Tibial artery (tissue), 4 donors: ENCODE measurements at regions not wholly inside any gene's neighbourhood (a gene's known extent, or its start where the extent isn't known, plus 50 kb on each side); places are given as distances from the start of the nearest gene placed in this dataset.

Experiments
- DNase-seq, 2 donors: peaks; one replicate each; pipeline ENCODE4 v3.0.0-alpha.2; 2019
- H3K27ac ChIP-seq, 2 donors: fragments of 200-600 bp; sonication (generic) in 1 of 2; 1 replicate in 1 of 2; 2 replicates in 1 of 2; pipeline ENCODE4 v1.5.1; 2018 to 2019; ENCODE audit warnings: mild to moderate bottlenecking in 1 of 2
- H3K27me3 ChIP-seq, 2 donors: fragments of 200-600 bp; sonication (generic) in 1 of 2; one replicate each; pipeline versions ENCODE4 v1.5.1 to v1.6.0; 2016 to 2019
- H3K36me3 ChIP-seq, 3 donors: fragments of 200-600 bp; sonication (generic) in 2 of 3; one replicate each; pipeline ENCODE4 v1.5.1; 2016 to 2019; ENCODE audit warnings: mild to moderate bottlenecking in 2 of 3
- H3K4me1 ChIP-seq, 4 donors: fragments of 200-600 bp; sonication (generic) in 2 of 4; 1 replicate in 3 of 4; 2 replicates in 1 of 4; pipeline ENCODE4 v1.5.1; 2016 to 2019
- H3K4me3 ChIP-seq, 2 donors: fragments of 200-600 bp; sonication (generic) in 1 of 2; 1 replicate in 1 of 2; 2 replicates in 1 of 2; pipeline ENCODE4 v1.5.1; 2018 to 2019; ENCODE audit warnings: mild to moderate bottlenecking in 2 of 2
- H3K9me3 ChIP-seq, 3 donors: fragments of 200-600 bp; sonication (generic) in 1 of 3; one replicate each; pipeline ENCODE4 v1.5.1; 2016 to 2019
- CTCF ChIP-seq, 2 experiments: fragments of 200-600 bp in 1 of 2; fragments of 450-650 bp in 1 of 2; IDR thresholded peaks; one replicate each; pipeline ENCODE4 v1.5.1; 2017 to 2019; ENCODE audit warnings: antibody characterized with exemption in 2 of 2, mild to moderate bottlenecking in 1 of 2, moderate library complexity in 1 of 2
- intact Hi-C: fragments of 100-400 bp; cut with DNase I; formaldehyde crosslinking; loops from one replicate; pipeline ENCODE4 v1.15.0; 2023; ENCODE audit warnings: low total_unique reads

- no peaks in the 10 kb centered on the region for H3K9me3 ChIP-seq
- H3K36me3 ChIP-seq: no peaks in the 10 kb centered on the region
- DNase-seq: no peak
- intact Hi-C loops: no loop called here
- no peak for TF ChIP-seq CTCF (IDR thresholded peaks at IDR 0.05)
- H3K4me1 ChIP-seq: no peaks in the 10 kb centered on the region
- no peak overlapping the region for H3K27ac ChIP-seq
- no peak overlapping the region for H3K4me3 ChIP-seq
- no peaks in the 10 kb centered on the region for H3K27me3 ChIP-seq
Measured at GRCh38 chr4:178027796-178028195, 585.6 kb upstream of the AGA start.

- no peaks in the 10 kb centered on the region for H3K36me3 ChIP-seq
- H3K4me3 ChIP-seq: no peak overlapping the region
- TF ChIP-seq CTCF (IDR thresholded peaks at IDR 0.05): no peak
- intact Hi-C loops: no loop called here
- no peaks in the 10 kb centered on the region for H3K4me1 ChIP-seq
- no peak overlapping the region for H3K27ac ChIP-seq
- no peaks in the 10 kb centered on the region for H3K27me3 ChIP-seq
- DNase-seq: no peak
- H3K9me3 ChIP-seq: no peaks in the 10 kb centered on the region
Measured at GRCh38 chr4:178028481-178028880, 586.2 kb upstream of the AGA start.

- intact Hi-C loops: no loop called here
- no peak for TF ChIP-seq CTCF (IDR thresholded peaks at IDR 0.05)
- no peaks in the 10 kb centered on the region for H3K9me3 ChIP-seq
Measured at GRCh38 chr4:178037459-178038214, 595.4 kb upstream of the AGA start.

GRCh38 chr4:178056996-178057395 is 614.8 kb upstream of the AGA start:
- intact Hi-C loops: no loop called here
- H3K27ac ChIP-seq: no peak overlapping the region
- no peak for TF ChIP-seq CTCF (IDR thresholded peaks at IDR 0.05)

More at GRCh38 chr4:178037459-178038214, 595.4 kb upstream of the AGA start:
- DNase-seq: no peak
- Histone ChIP-seq H3K27me3 (no peaks in the 10 kb centered on the region), H3K36me3 (no peaks in the 10 kb centered on the region), H3K4me3 (no peak overlapping the region), H3K4me1 (no peaks in the 10 kb centered on the region), H3K27ac (no peak overlapping the region)

GRCh38 chr4:178063568-178063967 is 621.3 kb upstream of the AGA start:
- DNase-seq: no peak
- Histone ChIP-seq H3K36me3 (no peaks in the 10 kb centered on the region), H3K4me1 (no peaks in the 10 kb centered on the region), H3K9me3 (no peaks in the 10 kb centered on the region), H3K27me3 (no peaks in the 10 kb centered on the region), H3K27ac (no peak overlapping the region), H3K4me3 (no peak overlapping the region)
- intact Hi-C loops: no loop called here
- TF ChIP-seq CTCF (IDR thresholded peaks at IDR 0.05): no peak

More at GRCh38 chr4:178056996-178057395, 614.8 kb upstream of the AGA start:
- H3K4me1 ChIP-seq: no peaks in the 10 kb centered on the region
- no peak for DNase-seq
- H3K9me3 ChIP-seq: peaks cover 0 to 4% (median 0%) of the 10 kb centered on the region in 3 donors
- no peak overlapping the region for H3K4me3 ChIP-seq
- no peaks in the 10 kb centered on the region for H3K27me3 ChIP-seq
- no peaks in the 10 kb centered on the region for H3K36me3 ChIP-seq
